KMS-11 (cell line): ENCODE measurements at regions not wholly inside any gene's neighbourhood (a gene's known extent, or its start where the extent isn't known, plus 50 kb on each side); places are given as distances from the start of the nearest gene placed in this dataset.

Source experiments
- H2AFZ ChIP-seq: fragments of 200-600 bp; sonication (generic); 2 replicates; pipeline ENCODE4 v1.6.1; 2016; ENCODE audit warnings: antibody characterized with exemption, mixed run types, low read depth
- H3K27ac ChIP-seq: fragments of 200-600 bp; sonication (generic); 2 replicates; pipeline ENCODE4 v1.6.1; 2016; ENCODE audit warnings: mild to moderate bottlenecking, mixed run types
- H3K27me3 ChIP-seq: fragments of 200-600 bp; sonication (generic); 2 replicates; pipeline ENCODE4 v1.6.1; 2017; ENCODE audit warnings: mild to moderate bottlenecking, low read depth, mixed run types, moderate library complexity; ENCODE audit not compliant: insufficient read depth
- H3K36me3 ChIP-seq: fragments of 200-600 bp; sonication (generic); 2 replicates; pipeline ENCODE4 v1.6.1; 2017; ENCODE audit warnings: mild to moderate bottlenecking, mixed run types; ENCODE audit not compliant: insufficient read depth
- H3K4me1 ChIP-seq: fragments of 200-600 bp; sonication (generic); 2 replicates; pipeline ENCODE4 v1.6.1; 2016; ENCODE audit warnings: mild to moderate bottlenecking, low read depth, mixed run types; ENCODE audit not compliant: poor library complexity, severe bottlenecking
- H3K4me2 ChIP-seq: fragments of 200-600 bp; sonication (generic); 2 replicates; pipeline ENCODE4 v1.7.0; 2016; ENCODE audit warnings: mild to moderate bottlenecking, mixed run types
- H3K4me3 ChIP-seq: fragments of 200-600 bp; sonication (generic); IDR thresholded peaks from 2 replicates; pipeline ENCODE4 v1.6.1; 2017; ENCODE audit warnings: low read depth, low read length, mixed read lengths; ENCODE audit not compliant: insufficient read depth
- H3K79me2 ChIP-seq: fragments of 200-600 bp; sonication (generic); 2 replicates; pipeline ENCODE4 v1.6.1; 2016; ENCODE audit warnings: low read depth, mixed run types; ENCODE audit not compliant: insufficient read depth
- H3K9ac ChIP-seq: fragments of 200-600 bp; sonication (generic); 2 replicates; pipeline ENCODE4 v1.6.1; 2016; ENCODE audit warnings: mild to moderate bottlenecking, mixed run types
- H4K20me1 ChIP-seq: fragments of 200-600 bp; sonication (generic); 2 replicates; pipeline ENCODE4 v1.6.1; 2016; ENCODE audit warnings: mild to moderate bottlenecking, mixed run types; ENCODE audit not compliant: insufficient read depth
- TF ChIP-seq, protein P1 (sequence below): fragments of 200-600 bp; sonication (generic); conservative IDR thresholded peaks from 2 replicates; pipeline ENCODE4 v1.6.1; 2017; ENCODE audit warnings: low read depth, mild to moderate bottlenecking, antibody characterized with exemption, low read length, moderate library complexity, mixed read lengths

DNA sequence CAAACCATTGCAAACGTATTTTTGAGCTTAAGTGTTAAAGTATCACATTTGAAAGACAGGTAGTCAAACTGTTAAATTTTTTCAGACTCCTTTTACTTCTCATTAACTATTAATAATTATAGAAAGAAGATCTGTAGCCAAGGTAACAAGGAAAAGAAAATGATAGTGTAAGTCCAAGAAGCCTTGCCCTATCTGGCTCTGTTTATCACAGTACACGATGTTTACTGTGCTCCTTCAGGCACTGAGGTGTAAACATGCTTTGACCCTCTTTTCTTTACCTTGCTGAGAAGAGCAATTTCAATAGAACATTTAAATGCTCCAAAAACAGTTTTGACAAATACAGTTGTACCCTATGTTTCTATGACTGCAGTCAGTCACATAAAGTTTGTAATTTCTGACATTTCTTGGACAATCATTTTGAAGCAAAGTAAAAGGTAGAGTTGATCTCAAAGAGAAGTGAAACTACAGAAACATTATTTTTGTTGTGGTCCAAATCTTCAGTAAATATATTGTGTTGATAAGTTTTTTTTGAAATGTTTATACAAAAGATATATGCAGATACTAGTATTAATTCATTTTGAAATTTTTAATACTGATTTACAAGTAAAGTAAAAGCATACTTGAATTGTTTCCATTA is 152.6 kb upstream of the KYNU start:
- Histone ChIP-seq H4K20me1 (no peaks in the 10 kb centered on the region), H3K27ac (no peak overlapping the region), H3K36me3 (no peaks in the 10 kb centered on the region), H3K79me2 (no peaks in the 10 kb centered on the region), H3K4me2 (no peak overlapping the region), H3K27me3 (no peaks in the 10 kb centered on the region), H3K9ac (no peak overlapping the region), H2AFZ (no peak overlapping the region), H3K4me3 (no peak overlapping the region), H3K4me1 (no peaks in the 10 kb centered on the region)
- TF ChIP-seq, protein P1, sequence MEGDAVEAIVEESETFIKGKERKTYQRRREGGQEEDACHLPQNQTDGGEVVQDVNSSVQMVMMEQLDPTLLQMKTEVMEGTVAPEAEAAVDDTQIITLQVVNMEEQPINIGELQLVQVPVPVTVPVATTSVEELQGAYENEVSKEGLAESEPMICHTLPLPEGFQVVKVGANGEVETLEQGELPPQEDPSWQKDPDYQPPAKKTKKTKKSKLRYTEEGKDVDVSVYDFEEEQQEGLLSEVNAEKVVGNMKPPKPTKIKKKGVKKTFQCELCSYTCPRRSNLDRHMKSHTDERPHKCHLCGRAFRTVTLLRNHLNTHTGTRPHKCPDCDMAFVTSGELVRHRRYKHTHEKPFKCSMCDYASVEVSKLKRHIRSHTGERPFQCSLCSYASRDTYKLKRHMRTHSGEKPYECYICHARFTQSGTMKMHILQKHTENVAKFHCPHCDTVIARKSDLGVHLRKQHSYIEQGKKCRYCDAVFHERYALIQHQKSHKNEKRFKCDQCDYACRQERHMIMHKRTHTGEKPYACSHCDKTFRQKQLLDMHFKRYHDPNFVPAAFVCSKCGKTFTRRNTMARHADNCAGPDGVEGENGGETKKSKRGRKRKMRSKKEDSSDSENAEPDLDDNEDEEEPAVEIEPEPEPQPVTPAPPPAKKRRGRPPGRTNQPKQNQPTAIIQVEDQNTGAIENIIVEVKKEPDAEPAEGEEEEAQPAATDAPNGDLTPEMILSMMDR = no peak

DNA sequence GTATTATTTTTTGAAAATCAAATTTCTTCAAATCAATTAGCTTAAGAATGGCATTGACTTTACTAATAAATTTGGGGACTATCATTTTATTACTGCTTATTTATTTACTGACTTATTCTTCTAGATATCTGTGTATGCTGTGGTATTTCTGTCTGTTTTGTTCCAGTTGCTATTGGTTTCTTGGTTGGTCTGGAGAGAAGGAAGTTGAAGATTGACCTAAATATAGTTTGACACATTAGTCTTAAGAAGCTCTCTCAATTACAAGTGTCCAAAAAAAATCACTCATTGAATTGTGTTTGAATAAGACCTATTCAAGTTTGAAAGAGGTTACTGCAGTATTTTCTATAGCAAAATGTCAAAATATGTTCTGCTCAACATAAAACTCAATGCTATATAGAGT is 153.3 kb upstream of the KYNU start:
- H3K4me1 ChIP-seq = no peaks in the 10 kb centered on the region
- no peak overlapping the region for H2AFZ ChIP-seq
- no peak overlapping the region for H3K27ac ChIP-seq
- no peaks in the 10 kb centered on the region for H4K20me1 ChIP-seq
- H3K36me3 ChIP-seq = no peaks in the 10 kb centered on the region
- H3K9ac ChIP-seq = no peak overlapping the region
- no peaks in the 10 kb centered on the region for H3K79me2 ChIP-seq
- TF ChIP-seq, protein P1 = no peak
- no peak overlapping the region for H3K4me2 ChIP-seq
- H3K4me3 ChIP-seq = no peak overlapping the region
- H3K27me3 ChIP-seq = no peaks in the 10 kb centered on the region

DNA sequence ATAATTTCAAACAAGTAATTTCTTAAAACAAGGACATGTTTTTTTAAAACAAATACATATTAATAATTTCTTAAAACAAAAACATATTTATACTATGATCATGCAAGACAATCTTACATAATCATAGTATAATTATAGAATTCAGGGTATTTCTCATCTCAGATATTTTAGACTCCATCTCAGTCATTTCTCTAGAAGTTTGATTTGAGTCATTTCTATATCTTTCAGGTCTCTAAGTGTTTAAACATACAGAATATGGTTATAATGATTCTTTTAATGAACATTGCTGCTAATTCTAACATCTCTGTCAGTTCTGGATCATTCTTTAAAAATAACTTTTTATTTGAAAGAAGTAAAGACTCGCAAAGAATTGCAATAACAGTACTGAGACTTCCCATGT is 154.2 kb upstream of the KYNU start:
- Histone ChIP-seq H3K9ac (no peak overlapping the region), H3K27ac (no peak overlapping the region), H3K4me1 (no peaks in the 10 kb centered on the region), H3K27me3 (no peaks in the 10 kb centered on the region), H4K20me1 (no peaks in the 10 kb centered on the region), H3K79me2 (no peaks in the 10 kb centered on the region), H3K4me2 (no peak overlapping the region), H2AFZ (no peak overlapping the region), H3K4me3 (no peak overlapping the region), H3K36me3 (no peaks in the 10 kb centered on the region)
- TF ChIP-seq, protein P1 = no peak

DNA sequence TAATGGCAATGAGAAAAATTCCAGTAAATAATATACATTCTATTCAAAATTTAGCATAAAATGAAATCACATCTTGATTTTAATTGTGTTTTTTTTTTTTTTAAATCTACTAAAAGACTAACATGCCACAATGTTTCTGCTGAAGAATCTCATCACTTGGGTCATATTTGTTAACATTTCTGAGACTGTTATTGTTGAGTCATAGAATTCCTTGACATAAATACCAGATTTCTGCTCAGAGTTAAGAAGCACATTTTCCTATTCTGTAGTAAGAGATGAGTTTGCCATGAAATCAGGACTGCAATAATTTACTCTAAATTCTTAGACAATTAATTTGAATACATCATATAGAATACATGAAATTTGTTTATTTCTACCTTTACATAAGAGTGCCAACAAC is 154.9 kb upstream of the KYNU start:
- H3K27me3 ChIP-seq = no peaks in the 10 kb centered on the region
- TF ChIP-seq, protein P1 = no peak

More for the DNA sequence above, 154.9 kb upstream of the KYNU start:
- Histone ChIP-seq H4K20me1 (no peaks in the 10 kb centered on the region), H3K36me3 (no peaks in the 10 kb centered on the region), H3K4me3 (no peak overlapping the region), H2AFZ (no peak overlapping the region), H3K27ac (no peak overlapping the region), H3K4me2 (no peak overlapping the region), H3K79me2 (no peaks in the 10 kb centered on the region), H3K4me1 (no peaks in the 10 kb centered on the region), H3K9ac (no peak overlapping the region)
